ENCODE measurements at regions not wholly inside any gene's neighbourhood (a gene's known extent, or its start where the extent isn't known, plus 50 kb on each side); places are given as distances from the start of the nearest gene placed in this dataset.

- no peak for TF ChIP-seq POLR2A (IDR thresholded peaks at IDR 0.05)
- WGBS, 2 donors = 65 to 66% methylated on average over 11 to 12 of the region's 18 CpGs
- H3K4me3 ChIP-seq = no peak overlapping the region
- no peaks in the 10 kb centered on the region for H3K4me1 ChIP-seq
- DNase-seq (no peak), ATAC-seq (no peak)
- H3K27me3 ChIP-seq = no peaks in the 10 kb centered on the region
- no peaks in the 10 kb centered on the region for H3K36me3 ChIP-seq (replicated peaks in 1 of 2; ENCODE audit: insufficient read depth in 1 of 2, low read depth in 2 of 2)
- H3K9me3 ChIP-seq = no peaks in the 10 kb centered on the region
- intact Hi-C loops (cut with DNase I) = no loop called here
- H3K27ac ChIP-seq = no peak overlapping the region
These were observed 135.7 kb upstream of the RUNX3 start for GRCh38 chr1:25065795-25066238.

- Histone ChIP-seq H3K27ac (no peak overlapping the region), H3K4me1 (no peaks in the 10 kb centered on the region), H3K4me3 (no peak overlapping the region), H3K9me3 (no peaks in the 10 kb centered on the region), H3K36me3 (replicated peaks in 1 of 2; ENCODE audit: insufficient read depth in 1 of 2, low read depth in 2 of 2) (no peaks in the 10 kb centered on the region), H3K27me3 (no peaks in the 10 kb centered on the region)
- intact Hi-C loops (cut with DNase I) = no loop called here
- WGBS, 2 donors = 71 to 79% methylated on average over 1 to 8 of the region's 8 CpGs
- TF ChIP-seq CTCF (IDR thresholded peaks at IDR 0.05) (no peak), POLR2A (IDR thresholded peaks at IDR 0.05) (no peak)
- ATAC-seq = no peak
- DNase-seq = no peak
These were observed 135.2 kb upstream of the RUNX3 start for GRCh38 chr1:25065321-25065721.

- Histone ChIP-seq H3K27me3 (no peaks in the 10 kb centered on the region), H3K27ac (no peak overlapping the region), H3K36me3 (replicated peaks in 1 of 2; ENCODE audit: insufficient read depth in 1 of 2, low read depth in 2 of 2) (no peaks in the 10 kb centered on the region), H3K4me1 (no peaks in the 10 kb centered on the region), H3K9me3 (no peaks in the 10 kb centered on the region), H3K4me3 (no peak overlapping the region)
- DNase-seq = no peak
- TF ChIP-seq POLR2A (IDR thresholded peaks at IDR 0.05) (no peak), CTCF (IDR thresholded peaks at IDR 0.05) (no peak)
- intact Hi-C loops (cut with DNase I) = no loop called here
- WGBS, 2 donors = 69 to 71% methylated on average over 7 of the region's 7 CpGs
- no peak for ATAC-seq
These were observed 134.6 kb upstream of the RUNX3 start for GRCh38 chr1:25064465-25065240.

GRCh38 chr1:25063591-25064416 lies 133.7 kb upstream of the RUNX3 start:
- Histone ChIP-seq H3K4me3 (no peak overlapping the region), H3K27me3 (no peaks in the 10 kb centered on the region), H3K9me3 (no peaks in the 10 kb centered on the region), H3K27ac (no peak overlapping the region), H3K4me1 (no peaks in the 10 kb centered on the region), H3K36me3 (replicated peaks in 1 of 2; ENCODE audit: insufficient read depth in 1 of 2, low read depth in 2 of 2) (no peaks in the 10 kb centered on the region)
- ATAC-seq (no peak), DNase-seq (no peak)
- 76 to 79% methylated on average over 8 to 10 of the region's 10 CpGs for WGBS, 2 donors
- intact Hi-C loops (cut with DNase I) = no loop called here
- TF ChIP-seq CTCF (IDR thresholded peaks at IDR 0.05) = no peak
- no peak for TF ChIP-seq POLR2A (IDR thresholded peaks at IDR 0.05)

GRCh38 chr1:25062621-25063255 lies 132.7 kb upstream of the RUNX3 start:
- Histone ChIP-seq H3K4me3 (no peak overlapping the region), H3K9me3 (no peaks in the 10 kb centered on the region), H3K27ac (no peak overlapping the region), H3K36me3 (replicated peaks in 1 of 2; ENCODE audit: insufficient read depth in 1 of 2, low read depth in 2 of 2) (no peaks in the 10 kb centered on the region), H3K4me1 (no peaks in the 10 kb centered on the region), H3K27me3 (no peaks in the 10 kb centered on the region)
- ATAC-seq = no peak
- WGBS, 2 donors = 90 to 91% methylated on average over 3 to 4 of the region's 4 CpGs
- intact Hi-C loops (cut with DNase I) = no loop called here
- DNase-seq = no peak
- TF ChIP-seq POLR2A (IDR thresholded peaks at IDR 0.05) (no peak), CTCF (IDR thresholded peaks at IDR 0.05) (no peak)
